SU-DHL-6 (cell line): ENCODE measurements at regions not wholly inside any gene's neighbourhood (a gene's known extent, or its start where the extent isn't known, plus 50 kb on each side); places are given as distances from the start of the nearest gene placed in this dataset.

Experiments
- H2AFZ ChIP-seq: fragments of 200-600 bp; sonication (generic); 2 replicates; pipeline ENCODE4 v1.6.1; 2014; ENCODE audit warnings: low read depth, mild to moderate bottlenecking, moderate library complexity, mixed read lengths, antibody characterized with exemption, low read length; ENCODE audit not compliant: severe bottlenecking
- H3F3A ChIP-seq: fragments of 200-600 bp; shearing (Covaris generic); 2 replicates; pipeline ENCODE4 v1.6.0; 2016; ENCODE audit warnings: antibody characterized with exemption, mild to moderate bottlenecking; ENCODE audit not compliant: insufficient read depth
- H3K27ac ChIP-seq: fragments of 200-600 bp; sonication (generic); 2 replicates; pipeline ENCODE4 v1.5.1; 2016; ENCODE audit warnings: low read depth, mild to moderate bottlenecking, low read length, moderate library complexity, mixed read lengths
- H3K27me3 ChIP-seq: fragments of 200-600 bp; sonication (generic), shearing (Covaris generic); 2 replicates; pipeline ENCODE4 v1.6.0; 2014; ENCODE audit warnings: mild to moderate bottlenecking, low read length
- H3K36me3 ChIP-seq: fragments of 200-600 bp; sonication (generic); 2 replicates; pipeline ENCODE4 v1.6.1; 2014; ENCODE audit warnings: mild to moderate bottlenecking, low read length, mixed read lengths
- H3K4me2 ChIP-seq: fragments of 300-600, 200-600 bp; shearing (Covaris generic), sonication (generic); 2 replicates; pipeline ENCODE4 v1.6.0; 2014; ENCODE audit warnings: low read length, low read depth, mild to moderate bottlenecking; ENCODE audit not compliant: poor library complexity, severe bottlenecking
- H3K4me3 ChIP-seq: fragments of 200-600 bp; sonication (generic); 2 replicates; pipeline ENCODE4 v1.5.1; 2014; ENCODE audit warnings: antibody characterized with exemption, low read length, mild to moderate bottlenecking, mixed read lengths; ENCODE audit not compliant: insufficient read depth, poor library complexity, severe bottlenecking
- H3K79me2 ChIP-seq: fragments of 200-600 bp; sonication (generic); 2 replicates; pipeline ENCODE4 v1.6.1; 2014; ENCODE audit warnings: mild to moderate bottlenecking, low read length, moderate library complexity; ENCODE audit not compliant: insufficient read depth
- H3K9ac ChIP-seq: fragments of 200-600 bp; sonication (generic); 2 replicates; pipeline ENCODE4 v1.7.0; 2014; ENCODE audit warnings: mild to moderate bottlenecking, low read length
- H3K9me2 ChIP-seq: fragments of 200-600 bp; sonication (generic); replicated peaks from 2 replicates; pipeline ENCODE4 v1.6.1; 2014; ENCODE audit warnings: low read length; ENCODE audit not compliant: insufficient read depth
- H3K9me3 ChIP-seq: fragments of 200-600 bp; sonication (generic); 2 replicates; pipeline ENCODE4 v1.6.1; 2014; ENCODE audit warnings: low read length, mixed read lengths; ENCODE audit not compliant: insufficient read depth
- H4K20me1 ChIP-seq: fragments of 200-600 bp; sonication (generic); 2 replicates; pipeline ENCODE4 v1.6.1; 2014; ENCODE audit warnings: low read depth, mild to moderate bottlenecking, antibody characterized with exemption, low read length, moderate library complexity, mixed read lengths
- EZH2phosphoT487 ChIP-seq: fragments of 200-600 bp; sonication (generic), shearing (Covaris generic); conservative IDR thresholded peaks from 2 replicates; pipeline ENCODE4 v1.6.1; 2018; ENCODE audit warnings: mild to moderate bottlenecking, antibody characterized with exemption, low read length, moderate library complexity, mixed read lengths
- TF ChIP-seq, protein P1 (sequence below): fragments of 200-600 bp; sonication (generic); IDR thresholded peaks from one replicate; pipeline ENCODE4 v1.5.1; 2017; ENCODE audit warnings: antibody characterized with exemption, mild to moderate bottlenecking, low read length, moderate library complexity; ENCODE audit not compliant: insufficient read depth, poor library complexity, severe bottlenecking

DNA sequence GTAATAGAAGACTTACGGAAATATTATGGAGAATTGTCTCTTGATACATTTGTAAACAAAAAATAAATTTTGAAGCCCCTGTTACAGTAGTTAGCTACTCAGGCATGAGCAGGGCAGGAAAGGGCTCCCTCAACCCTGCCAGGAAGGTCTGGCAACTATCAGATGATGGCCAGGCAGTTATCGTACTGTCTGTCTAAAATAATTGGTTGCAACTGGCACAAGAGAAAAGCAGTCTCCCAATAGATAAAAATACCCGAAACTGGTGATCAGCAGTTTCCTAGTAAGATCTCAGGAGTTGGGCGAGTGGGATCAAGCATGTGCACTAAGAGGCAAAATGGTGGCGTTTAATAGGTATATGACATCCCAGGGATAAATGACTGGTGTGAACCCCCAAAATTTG lies 1336.3 kb downstream of the C4orf33 start:
- no peaks in the 10 kb centered on the region for H3F3A ChIP-seq
- H4K20me1 ChIP-seq: no peaks in the 10 kb centered on the region
- no peaks in the 10 kb centered on the region for H3K9me2 ChIP-seq
- no peak overlapping the region for H3K4me2 ChIP-seq
- TF ChIP-seq EZH2phosphoT487: no peak
- TF ChIP-seq, protein P1, sequence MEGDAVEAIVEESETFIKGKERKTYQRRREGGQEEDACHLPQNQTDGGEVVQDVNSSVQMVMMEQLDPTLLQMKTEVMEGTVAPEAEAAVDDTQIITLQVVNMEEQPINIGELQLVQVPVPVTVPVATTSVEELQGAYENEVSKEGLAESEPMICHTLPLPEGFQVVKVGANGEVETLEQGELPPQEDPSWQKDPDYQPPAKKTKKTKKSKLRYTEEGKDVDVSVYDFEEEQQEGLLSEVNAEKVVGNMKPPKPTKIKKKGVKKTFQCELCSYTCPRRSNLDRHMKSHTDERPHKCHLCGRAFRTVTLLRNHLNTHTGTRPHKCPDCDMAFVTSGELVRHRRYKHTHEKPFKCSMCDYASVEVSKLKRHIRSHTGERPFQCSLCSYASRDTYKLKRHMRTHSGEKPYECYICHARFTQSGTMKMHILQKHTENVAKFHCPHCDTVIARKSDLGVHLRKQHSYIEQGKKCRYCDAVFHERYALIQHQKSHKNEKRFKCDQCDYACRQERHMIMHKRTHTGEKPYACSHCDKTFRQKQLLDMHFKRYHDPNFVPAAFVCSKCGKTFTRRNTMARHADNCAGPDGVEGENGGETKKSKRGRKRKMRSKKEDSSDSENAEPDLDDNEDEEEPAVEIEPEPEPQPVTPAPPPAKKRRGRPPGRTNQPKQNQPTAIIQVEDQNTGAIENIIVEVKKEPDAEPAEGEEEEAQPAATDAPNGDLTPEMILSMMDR: no peak
- H3K27me3 ChIP-seq: no peaks in the 10 kb centered on the region
- no peak overlapping the region for H3K9ac ChIP-seq
- no peak overlapping the region for H2AFZ ChIP-seq
- H3K4me3 ChIP-seq: no peak overlapping the region
- H3K79me2 ChIP-seq: no peaks in the 10 kb centered on the region
- no peak overlapping the region for H3K27ac ChIP-seq
- H3K9me3 ChIP-seq: no peaks in the 10 kb centered on the region
- no peaks in the 10 kb centered on the region for H3K36me3 ChIP-seq

DNA sequence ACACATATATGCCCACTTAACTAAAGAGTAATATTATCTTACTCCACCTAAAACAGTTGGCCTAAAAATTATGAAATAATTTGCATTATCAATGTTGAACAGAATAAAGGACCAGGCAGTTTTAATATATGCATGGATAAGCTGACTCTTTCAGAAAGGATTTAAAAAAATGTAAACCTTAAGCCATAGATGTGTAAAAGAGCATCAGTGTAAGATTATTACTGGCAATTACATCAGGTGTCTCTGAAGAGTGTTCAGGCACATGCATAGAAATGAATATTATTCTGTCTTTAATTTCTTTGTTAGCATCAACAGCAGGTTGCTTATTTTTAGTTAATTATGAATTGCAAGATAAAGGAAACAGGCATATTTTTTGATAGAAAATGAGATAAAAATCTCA lies 1353.8 kb downstream of the C4orf33 start:
- H3F3A ChIP-seq: no peaks in the 10 kb centered on the region
- no peak overlapping the region for H3K4me2 ChIP-seq
- H3K9me3 ChIP-seq: no peaks in the 10 kb centered on the region
- H3K9ac ChIP-seq: no peak overlapping the region
- H3K9me2 ChIP-seq: no peaks in the 10 kb centered on the region
- H4K20me1 ChIP-seq: no peaks in the 10 kb centered on the region
- no peak overlapping the region for H2AFZ ChIP-seq
- H3K4me3 ChIP-seq: no peak overlapping the region
- TF ChIP-seq EZH2phosphoT487: no peak
- TF ChIP-seq, protein P1: no peak
- H3K36me3 ChIP-seq: no peaks in the 10 kb centered on the region
- H3K27ac ChIP-seq: no peak overlapping the region
- no peaks in the 10 kb centered on the region for H3K79me2 ChIP-seq
- no peaks in the 10 kb centered on the region for H3K27me3 ChIP-seq

DNA sequence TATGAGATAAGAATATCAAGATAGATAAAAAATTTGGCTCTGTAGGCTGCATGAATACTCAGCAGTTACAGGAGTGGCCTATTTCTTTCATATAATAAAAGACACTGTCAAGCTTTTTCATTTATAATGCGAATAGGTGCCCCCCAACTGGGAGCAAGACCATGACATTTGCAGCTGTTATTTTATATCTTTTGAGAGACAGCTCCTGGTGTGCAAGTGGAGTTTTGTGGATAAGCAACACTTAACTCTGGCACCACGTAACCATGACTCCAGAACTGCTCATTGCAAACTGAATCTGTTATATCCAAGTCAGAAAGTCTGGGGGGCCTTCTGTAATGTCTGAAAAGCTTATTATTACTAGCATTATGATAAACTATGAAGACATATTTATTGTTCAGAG lies 1372.4 kb downstream of the C4orf33 start:
- Histone ChIP-seq H3K9me3 (no peaks in the 10 kb centered on the region), H3K4me2 (no peak overlapping the region), H2AFZ (no peak overlapping the region), H3K9me2 (no peaks in the 10 kb centered on the region), H3K27ac (no peak overlapping the region), H4K20me1 (no peaks in the 10 kb centered on the region), H3K36me3 (no peaks in the 10 kb centered on the region), H3K79me2 (no peaks in the 10 kb centered on the region), H3K9ac (no peak overlapping the region), H3K27me3 (no peaks in the 10 kb centered on the region), H3F3A (no peaks in the 10 kb centered on the region), H3K4me3 (no peak overlapping the region)
- TF ChIP-seq, protein P1: no peak
- TF ChIP-seq EZH2phosphoT487: no peak

DNA sequence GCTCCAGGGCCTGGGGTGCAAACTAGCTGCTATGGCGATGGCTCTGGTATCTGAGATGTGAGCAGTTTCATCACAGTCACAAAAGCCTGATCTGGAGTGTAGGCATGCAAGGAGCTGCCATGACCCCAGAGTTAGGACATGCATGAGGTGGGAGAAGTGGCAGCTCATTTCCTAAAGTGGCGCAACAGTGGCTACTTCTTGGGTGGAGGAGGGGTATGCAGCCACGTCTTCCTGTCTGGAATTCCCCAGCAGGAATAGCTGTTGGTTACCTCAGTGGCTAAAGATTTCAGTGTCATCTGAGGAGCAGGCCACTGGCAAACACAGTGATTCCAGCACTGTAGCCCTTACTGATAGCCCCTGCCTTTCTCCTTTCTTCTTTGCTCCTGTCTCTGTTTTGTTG lies 1382.5 kb downstream of the C4orf33 start:
- no peaks in the 10 kb centered on the region for H3K79me2 ChIP-seq
- H3K4me2 ChIP-seq: no peak overlapping the region
- H3K27me3 ChIP-seq: no peaks in the 10 kb centered on the region
- TF ChIP-seq, protein P1: no peak
- no peak for TF ChIP-seq EZH2phosphoT487
- no peak overlapping the region for H3K9ac ChIP-seq
- no peaks in the 10 kb centered on the region for H3K9me2 ChIP-seq
- no peaks in the 10 kb centered on the region for H4K20me1 ChIP-seq
- H3K4me3 ChIP-seq: no peak overlapping the region
- no peaks in the 10 kb centered on the region for H3K36me3 ChIP-seq
- no peak overlapping the region for H2AFZ ChIP-seq
- no peaks in the 10 kb centered on the region for H3K9me3 ChIP-seq
- H3K27ac ChIP-seq: no peak overlapping the region
- no peaks in the 10 kb centered on the region for H3F3A ChIP-seq
